DMS 273 treated with DMSO at 0.1 percent for 48 hours (cell line): ENCODE measurements at regions not wholly inside any gene's neighbourhood (a gene's known extent, or its start where the extent isn't known, plus 50 kb on each side); places are given as distances from the start of the nearest gene placed in this dataset.
"Not testable (repeated sequence)": the region's sequence is repeated elsewhere in the genome, so short reads cannot be mapped to it uniquely, and the experiment has no call there.

Experiments
- DNase-seq: peaks from one replicate; lab custom pipeline; 2025; lab: John Stamatoyannopoulos, UW

- no peak for DNase-seq
Measured at GRCh38 chr4:111267786-111268185, 644.9 kb upstream of the PITX2 start.

GRCh38 chr4:111268769-111269414 lies 646.0 kb upstream of the PITX2 start:
- no peak for DNase-seq

DNA sequence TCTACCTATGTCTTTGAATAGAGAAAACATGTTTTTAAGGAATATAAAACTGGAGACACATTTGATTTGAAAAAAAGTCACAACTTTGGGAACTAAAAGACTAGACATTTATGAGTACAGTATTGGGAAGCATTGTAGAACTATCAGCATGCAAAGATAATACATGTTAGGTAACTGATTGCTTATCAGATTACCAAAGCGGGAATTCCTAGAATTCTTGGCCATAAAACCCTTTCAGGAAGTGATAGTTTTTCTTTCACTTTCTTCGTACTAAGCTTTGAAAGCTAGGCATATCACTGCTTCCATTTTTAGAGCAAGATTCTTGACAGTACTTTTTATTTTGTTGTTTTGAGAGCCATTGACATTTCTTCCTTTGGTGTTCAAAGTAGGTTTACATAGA lies 646.6 kb upstream of the PITX2 start:
- no peak for DNase-seq

- no peak for DNase-seq
Measured at GRCh38 chr4:111274060-111274459, 651.2 kb upstream of the PITX2 start.

- no peak for DNase-seq
Measured at GRCh38 chr4:111274486-111274885, 651.6 kb upstream of the PITX2 start.

- no peak for DNase-seq
Measured at GRCh38 chr4:111281219-111281618, 658.3 kb upstream of the PITX2 start.

GRCh38 chr4:111282035-111282434 lies 659.2 kb upstream of the PITX2 start:
- DNase-seq = no peak

DNA sequence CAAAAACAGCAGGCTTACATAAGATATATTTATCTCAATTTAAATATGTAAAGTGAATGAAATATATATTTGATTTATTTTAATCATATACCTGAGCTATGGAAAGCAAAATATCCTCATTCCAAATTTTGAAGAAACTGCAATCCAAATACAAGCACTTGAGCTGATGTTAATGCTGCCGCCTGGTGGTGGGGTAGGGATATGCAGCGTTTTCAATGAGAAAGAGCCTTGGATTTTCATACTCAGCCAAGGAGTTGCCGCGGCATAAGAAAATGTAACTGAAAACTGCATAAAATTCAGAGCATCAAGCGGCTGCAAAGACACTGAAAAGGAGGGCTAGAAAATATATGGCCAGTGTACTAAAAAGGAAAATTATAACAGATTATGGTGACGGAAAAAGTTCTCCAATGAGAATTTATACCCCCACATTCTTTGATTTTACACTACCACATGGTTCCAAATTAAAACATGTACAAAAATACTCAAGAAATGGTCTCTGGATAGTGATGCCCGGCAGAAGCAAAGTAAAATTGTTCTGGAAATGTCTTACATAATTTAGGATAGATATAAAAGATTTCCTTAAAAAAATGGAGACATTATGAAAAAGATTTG lies 660.3 kb upstream of the PITX2 start:
- no peak for DNase-seq

GRCh38 chr4:111296466-111296865 lies 673.6 kb upstream of the PITX2 start:
- no peak for DNase-seq

DNA sequence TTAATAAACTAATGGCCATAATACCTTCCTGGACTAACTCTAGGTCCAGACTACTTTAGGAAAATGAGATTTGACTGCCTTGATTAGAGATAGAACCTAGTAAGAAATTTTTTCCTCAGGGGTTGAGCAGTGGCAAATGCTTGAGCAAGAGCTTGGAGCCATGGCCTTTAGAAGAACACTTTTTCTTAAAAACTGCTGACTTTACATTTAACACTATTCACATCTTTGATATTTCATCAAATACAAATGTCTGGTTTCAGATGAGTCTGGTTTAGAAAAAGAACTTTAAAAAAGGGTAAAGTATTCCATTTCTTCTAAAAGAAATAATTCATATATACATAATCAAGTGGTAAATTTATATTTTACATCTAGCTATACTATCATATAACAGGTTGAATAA lies 680.9 kb upstream of the PITX2 start:
- no peak for DNase-seq

DNA sequence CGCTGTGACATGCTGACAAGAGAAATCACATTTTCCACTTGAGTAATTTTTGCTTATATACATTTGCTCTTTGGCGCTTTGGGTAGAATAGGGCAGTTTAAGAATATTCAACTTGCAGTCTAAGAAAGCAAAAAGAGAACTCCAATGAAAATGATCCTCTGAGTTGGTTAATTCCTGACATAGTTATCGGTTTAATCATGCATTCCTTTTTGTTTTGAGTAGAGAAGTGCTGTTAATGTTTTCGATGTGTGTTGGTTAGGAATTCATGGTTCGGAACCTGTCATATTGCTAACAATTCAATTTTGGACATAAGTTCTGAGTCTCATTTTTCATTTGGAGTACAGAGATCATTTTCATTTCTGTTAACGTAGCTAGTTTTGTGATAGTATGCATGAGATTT lies 700.6 kb upstream of the PITX2 start:
- DNase-seq = no peak

- no peak for DNase-seq
Measured at GRCh38 chr4:111323916-111324315, 701.0 kb upstream of the PITX2 start.

GRCh38 chr4:111326450-111326849 lies 703.6 kb upstream of the PITX2 start:
- no peak for DNase-seq

DNA sequence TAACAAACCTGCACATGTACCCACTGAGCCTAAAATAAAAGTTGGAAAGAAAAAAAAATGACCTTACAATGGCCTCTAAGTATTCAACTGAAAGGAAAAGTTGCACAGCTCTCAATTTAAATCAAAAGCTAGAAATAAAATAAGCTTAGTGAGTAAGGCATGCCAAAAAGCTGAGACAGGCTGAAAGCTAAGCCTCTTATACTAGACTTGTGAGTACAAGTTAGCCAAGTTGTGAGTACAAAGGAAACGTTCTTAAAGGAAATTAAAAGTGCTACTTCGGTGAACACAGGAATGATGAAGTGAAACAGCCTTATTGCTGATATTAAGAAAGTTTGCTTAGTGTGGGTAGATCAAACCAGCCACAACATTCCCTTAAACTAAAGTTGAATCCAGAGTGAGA lies 707.9 kb upstream of the PITX2 start:
- DNase-seq = no peak

- DNase-seq = no peak
Measured at GRCh38 chr4:111334361-111334760, 711.5 kb upstream of the PITX2 start.

- not testable (repeated sequence) for DNase-seq
Measured at GRCh38 chr4:111337186-111337876, 714.5 kb upstream of the PITX2 start.

DNA sequence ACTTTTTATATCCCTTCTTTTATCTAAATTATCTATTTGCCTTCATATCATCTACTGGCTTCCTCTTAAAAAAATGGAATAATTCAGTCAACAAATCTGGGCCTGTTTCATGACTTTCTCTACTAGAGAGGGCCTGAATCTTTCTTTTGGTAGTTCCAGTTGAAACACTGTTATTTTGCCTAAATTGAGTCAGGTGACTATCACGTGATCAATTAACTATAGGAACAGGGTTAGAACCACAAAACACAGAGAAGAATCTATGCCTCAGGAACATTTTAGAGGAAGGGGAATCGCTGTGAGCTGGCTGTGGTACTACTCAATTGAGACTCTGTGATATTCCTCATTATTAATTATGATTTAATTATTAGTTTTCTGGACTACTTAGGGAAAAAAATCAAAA lies 736.7 kb upstream of the PITX2 start:
- DNase-seq = no peak

GRCh38 chr4:111360906-111361305 lies 738.0 kb upstream of the PITX2 start:
- no peak for DNase-seq

DNA sequence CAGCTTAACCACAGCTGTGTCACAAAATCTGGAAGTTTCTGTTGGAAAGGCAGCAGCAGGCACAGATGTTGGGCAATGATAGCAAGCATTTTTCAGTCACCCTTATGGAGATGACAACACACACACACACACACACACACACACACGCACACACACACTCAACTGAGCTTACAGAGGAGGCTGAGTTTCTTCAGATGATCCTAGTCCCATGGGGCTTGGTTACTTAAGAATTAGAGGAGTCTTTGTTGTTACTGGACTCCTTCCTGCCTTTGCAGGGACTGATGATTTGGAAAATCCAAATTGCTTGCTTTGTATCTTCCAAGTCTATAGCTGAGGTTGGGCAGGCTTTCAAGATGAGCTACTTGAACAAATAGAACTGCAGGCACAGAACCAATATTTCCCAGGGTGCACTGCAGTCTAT lies 740.1 kb upstream of the PITX2 start:
- no peak for DNase-seq

GRCh38 chr4:111377880-111378279 lies 755.0 kb upstream of the PITX2 start:
- DNase-seq = not testable (repeated sequence)

DNA sequence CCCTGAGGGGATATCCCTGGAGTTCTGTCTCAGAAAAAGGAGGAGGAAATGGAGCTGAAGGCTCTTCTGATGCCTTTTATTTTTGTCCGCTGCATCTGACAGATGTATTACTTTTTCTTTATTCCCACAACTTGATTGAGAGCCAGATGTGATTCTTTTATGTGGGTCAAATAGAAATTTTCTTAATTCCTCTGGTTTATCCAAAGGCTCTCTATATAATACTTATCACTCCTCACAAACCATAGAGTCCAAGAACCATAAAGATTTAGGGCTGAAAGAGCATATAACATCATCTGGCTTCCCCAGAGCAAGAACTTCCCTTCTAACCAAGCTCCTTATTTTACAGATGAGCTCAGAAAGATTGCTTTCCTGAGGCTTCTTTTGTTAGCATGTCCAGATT lies 756.7 kb upstream of the FAM241A start:
- no peak for DNase-seq

DNA sequence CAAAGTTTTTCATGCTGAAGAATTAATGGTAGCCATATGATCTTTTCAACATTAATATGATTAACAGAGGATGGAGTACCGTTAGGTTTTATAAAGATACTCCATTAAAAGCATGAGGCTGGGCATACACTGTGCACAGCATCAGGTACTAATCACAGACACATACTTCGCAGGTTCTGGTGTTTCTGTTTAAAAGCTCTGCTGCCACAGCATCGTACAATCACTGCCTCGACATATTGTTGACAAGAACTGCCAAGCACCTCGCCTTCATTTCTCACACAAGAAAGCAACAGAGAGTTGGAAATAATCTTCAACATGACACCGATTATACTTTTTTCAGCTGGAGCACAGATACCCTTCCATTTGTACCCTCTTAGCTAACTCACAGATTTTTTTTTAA lies 753.4 kb upstream of the FAM241A start:
- DNase-seq = no peak

DNA sequence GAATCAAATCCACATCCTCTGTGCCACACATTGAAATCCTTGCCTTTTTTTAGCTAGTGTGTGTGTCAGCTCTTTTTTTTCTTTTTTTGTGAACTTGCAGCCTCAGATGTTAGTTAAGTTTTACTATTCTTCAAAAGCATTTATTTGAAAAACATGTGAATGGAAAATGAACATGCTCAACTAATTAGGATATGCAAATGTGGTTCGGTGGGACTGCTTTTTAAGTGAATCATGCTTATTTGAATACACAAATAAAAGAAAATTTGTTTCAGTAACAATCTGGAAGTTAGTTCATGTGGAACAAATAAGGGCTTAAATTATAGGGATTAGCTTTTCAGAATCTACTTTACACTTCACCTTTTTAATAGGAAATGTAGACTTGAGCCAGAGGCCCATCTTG lies 751.5 kb upstream of the FAM241A start:
- no peak for DNase-seq

DNA sequence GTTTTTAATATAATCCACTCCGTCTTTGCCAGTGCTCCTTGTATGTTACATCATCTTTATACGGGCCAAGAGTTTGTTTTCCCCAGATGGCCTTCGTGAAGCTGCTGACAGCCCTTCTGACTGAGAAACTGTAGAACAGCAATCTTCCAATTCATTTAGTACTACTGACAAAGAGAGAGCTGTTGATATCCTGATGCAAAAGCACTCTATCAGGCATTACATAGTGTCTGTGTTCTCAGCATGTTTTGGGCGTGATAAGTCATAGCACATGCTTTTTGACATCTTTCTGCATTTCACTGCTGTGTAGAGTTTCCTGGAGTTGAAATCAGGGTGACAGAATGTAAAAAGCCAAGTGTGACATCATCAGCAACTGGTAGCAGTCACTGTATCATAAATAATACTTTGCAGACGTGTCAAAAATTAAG lies 746.3 kb upstream of the FAM241A start:
- peak; percentile 19 for DNase-seq
